ENCODE measurements at regions not wholly inside any gene's neighbourhood (a gene's known extent, or its start where the extent isn't known, plus 50 kb on each side); places are given as distances from the start of the nearest gene placed in this dataset.
A peak's percentile ranks its signal among the peaks of the same experiment; 100 is the strongest.

DNA sequence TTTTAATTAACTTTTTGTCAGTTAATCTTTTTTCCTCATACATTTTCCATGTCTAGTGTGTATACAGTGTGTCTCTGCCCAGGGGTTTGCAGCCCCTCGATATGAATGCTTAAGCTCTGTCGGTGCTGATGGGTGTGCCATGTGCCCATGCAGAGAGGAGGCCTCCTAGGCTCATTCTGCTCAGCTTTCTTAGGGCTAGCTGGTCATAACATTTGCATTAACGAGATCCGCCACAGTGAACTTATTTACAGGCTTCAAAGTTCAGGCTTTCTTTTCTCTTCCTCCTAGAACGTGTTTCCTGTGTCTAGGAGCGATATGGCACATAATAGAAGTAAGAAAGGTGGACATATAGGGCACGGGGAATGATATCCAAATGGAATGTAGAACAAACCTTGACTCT is 783.3 kb downstream of the PLCL1 start:
- ATAC-seq (no peak), DNase-seq (peak in 1 of 3 donors; percentile 32)
- H3K4me1 ChIP-seq: no peaks in the 10 kb centered on the region
- H3K9me3 ChIP-seq: no peaks in the 10 kb centered on the region
- no peak overlapping the region for H3K27ac ChIP-seq
- WGBS (ENCODE audit: insufficient coverage, low coverage, low lambda C conversion rate, missing lambda C conversion rate): 46% methylated on average over 7 of the region's 7 CpGs
- intact Hi-C loops (cut with DNase I): no loop called here
- H3K27me3 ChIP-seq: no peaks in the 10 kb centered on the region
- H3K36me3 ChIP-seq: no peaks in the 10 kb centered on the region
- no peak for TF ChIP-seq POLR2A (IDR thresholded peaks at IDR 0.05)
- TF ChIP-seq, protein P1, sequence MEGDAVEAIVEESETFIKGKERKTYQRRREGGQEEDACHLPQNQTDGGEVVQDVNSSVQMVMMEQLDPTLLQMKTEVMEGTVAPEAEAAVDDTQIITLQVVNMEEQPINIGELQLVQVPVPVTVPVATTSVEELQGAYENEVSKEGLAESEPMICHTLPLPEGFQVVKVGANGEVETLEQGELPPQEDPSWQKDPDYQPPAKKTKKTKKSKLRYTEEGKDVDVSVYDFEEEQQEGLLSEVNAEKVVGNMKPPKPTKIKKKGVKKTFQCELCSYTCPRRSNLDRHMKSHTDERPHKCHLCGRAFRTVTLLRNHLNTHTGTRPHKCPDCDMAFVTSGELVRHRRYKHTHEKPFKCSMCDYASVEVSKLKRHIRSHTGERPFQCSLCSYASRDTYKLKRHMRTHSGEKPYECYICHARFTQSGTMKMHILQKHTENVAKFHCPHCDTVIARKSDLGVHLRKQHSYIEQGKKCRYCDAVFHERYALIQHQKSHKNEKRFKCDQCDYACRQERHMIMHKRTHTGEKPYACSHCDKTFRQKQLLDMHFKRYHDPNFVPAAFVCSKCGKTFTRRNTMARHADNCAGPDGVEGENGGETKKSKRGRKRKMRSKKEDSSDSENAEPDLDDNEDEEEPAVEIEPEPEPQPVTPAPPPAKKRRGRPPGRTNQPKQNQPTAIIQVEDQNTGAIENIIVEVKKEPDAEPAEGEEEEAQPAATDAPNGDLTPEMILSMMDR (IDR thresholded peaks at IDR 0.05): no peak
- H3K4me3 ChIP-seq: no peak overlapping the region

DNA sequence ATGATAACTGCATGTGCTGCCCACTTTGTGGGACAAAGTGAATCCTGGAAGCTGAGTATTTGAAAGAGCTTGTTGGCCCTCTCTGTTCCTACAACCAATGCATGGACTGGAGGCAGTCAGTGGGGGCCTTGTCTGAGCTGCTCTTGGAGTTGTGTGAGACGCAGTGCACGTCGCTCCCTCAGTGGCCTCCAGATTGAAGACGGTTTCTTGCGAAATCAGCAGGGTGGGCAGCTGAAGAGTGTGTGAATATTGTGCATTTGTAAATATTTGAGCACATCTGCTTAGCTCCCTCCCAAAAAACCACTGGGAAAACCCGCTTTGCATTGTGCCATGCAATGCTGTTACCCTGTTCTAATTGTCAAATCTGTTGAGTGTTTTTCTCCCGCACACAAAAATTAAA is 782.8 kb downstream of the PLCL1 start:
- Histone ChIP-seq H3K4me3 (no peak overlapping the region), H3K36me3 (no peaks in the 10 kb centered on the region), H3K4me1 (no peaks in the 10 kb centered on the region), H3K27ac (no peak overlapping the region), H3K27me3 (no peaks in the 10 kb centered on the region), H3K9me3 (no peaks in the 10 kb centered on the region)
- peak in 1 of 3 donors; percentile 26 for DNase-seq
- no peak for ATAC-seq
- no peak for TF ChIP-seq POLR2A (IDR thresholded peaks at IDR 0.05)
- TF ChIP-seq, protein P1 (IDR thresholded peaks at IDR 0.05): no peak
- WGBS (ENCODE audit: insufficient coverage, low coverage, low lambda C conversion rate, missing lambda C conversion rate): 71% methylated on average over 4 of the region's 7 CpGs
- intact Hi-C loops (cut with DNase I): no loop called here

DNA sequence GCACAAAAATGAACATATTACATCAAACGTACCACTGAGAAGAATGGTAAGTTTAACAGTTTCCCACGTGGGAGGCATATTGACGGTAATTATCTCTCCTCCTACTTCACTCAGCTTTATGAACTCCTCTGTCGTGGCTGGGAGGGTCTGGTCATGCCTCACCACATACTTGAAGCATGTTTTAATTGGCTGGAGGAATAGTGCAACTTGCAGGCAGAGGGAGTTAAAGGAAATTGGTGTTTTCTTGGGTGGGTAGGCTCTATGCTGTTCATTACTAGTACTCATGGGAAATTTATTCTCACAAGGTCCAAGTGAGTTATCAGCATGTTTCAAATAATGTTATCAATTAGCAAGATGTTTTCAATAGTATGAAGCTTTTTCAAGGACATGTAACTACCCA is 767.0 kb downstream of the PLCL1 start:
- no peak for ATAC-seq
- Histone ChIP-seq H3K36me3 (no peaks in the 10 kb centered on the region), H3K27me3 (no peaks in the 10 kb centered on the region), H3K9me3 (no peaks in the 10 kb centered on the region), H3K4me3 (no peak overlapping the region), H3K4me1 (no peaks in the 10 kb centered on the region), H3K27ac (no peak overlapping the region)
- DNase-seq: no peak
- intact Hi-C loops (cut with DNase I): no loop called here
- 25% methylated on average over 4 of the region's 4 CpGs for WGBS (ENCODE audit: insufficient coverage, low coverage, low lambda C conversion rate, missing lambda C conversion rate)
- TF ChIP-seq POLR2A (IDR thresholded peaks at IDR 0.05): no peak
- TF ChIP-seq, protein P1 (IDR thresholded peaks at IDR 0.05): no peak

DNA sequence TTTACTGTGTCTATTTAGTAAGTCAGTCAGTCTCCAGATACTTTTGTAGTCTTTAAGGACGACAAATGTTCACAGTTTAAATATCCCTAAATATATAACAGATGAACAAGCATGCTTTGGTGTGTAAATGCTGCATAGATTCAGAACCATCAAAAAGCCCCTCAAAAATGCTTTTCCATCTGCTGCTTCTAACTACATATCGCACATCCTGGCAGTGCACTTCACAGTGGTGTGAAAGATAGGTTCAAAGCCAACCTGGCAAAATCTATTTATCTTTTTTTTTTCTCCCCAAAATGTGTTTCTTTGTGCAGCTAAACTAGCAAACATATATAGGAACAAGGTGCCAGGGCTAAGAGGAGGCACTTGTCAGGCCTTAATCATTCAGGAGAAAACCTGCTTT is 753.8 kb downstream of the PLCL1 start:
- Histone ChIP-seq H3K4me1 (no peaks in the 10 kb centered on the region), H3K36me3 (no peaks in the 10 kb centered on the region), H3K4me3 (no peak overlapping the region), H3K27me3 (no peaks in the 10 kb centered on the region), H3K27ac (no peak overlapping the region), H3K9me3 (peaks cover 0 to 6% (median 0%) of the 10 kb centered on the region in 4 donors)
- no peak for TF ChIP-seq POLR2A (IDR thresholded peaks at IDR 0.05)
- TF ChIP-seq, protein P1 (IDR thresholded peaks at IDR 0.05): no peak
- intact Hi-C loops (cut with DNase I): no loop called here
- no peak for ATAC-seq
- WGBS (ENCODE audit: insufficient coverage, low coverage, low lambda C conversion rate, missing lambda C conversion rate): 35% methylated on average over 2 of the region's 2 CpGs
- DNase-seq: no peak

DNA sequence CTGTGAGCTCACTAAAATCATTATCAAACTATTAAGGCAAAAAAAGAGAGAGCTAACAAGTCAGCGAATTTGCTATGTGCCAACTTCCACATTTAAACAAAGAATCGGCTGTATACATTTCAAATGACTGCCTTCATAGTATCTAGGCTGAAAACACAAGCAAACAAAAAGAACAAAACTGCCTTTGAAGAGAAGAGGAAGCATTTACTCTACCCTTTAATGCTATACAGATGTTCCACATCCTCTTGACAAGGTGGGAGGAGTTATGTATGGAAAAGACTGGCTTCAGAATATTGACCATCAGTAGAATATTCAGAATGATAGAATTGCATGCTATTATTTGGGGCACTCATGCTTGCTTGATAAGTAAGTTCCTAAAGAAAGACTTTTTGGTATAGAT is 741.7 kb downstream of the PLCL1 start:
- Histone ChIP-seq H3K36me3 (no peaks in the 10 kb centered on the region), H3K4me3 (no peak overlapping the region), H3K27me3 (no peaks in the 10 kb centered on the region), H3K4me1 (no peaks in the 10 kb centered on the region), H3K9me3 (no peaks in the 10 kb centered on the region), H3K27ac (no peak overlapping the region)
- DNase-seq (no peak), ATAC-seq (no peak)
- no peak for TF ChIP-seq POLR2A (IDR thresholded peaks at IDR 0.05)
- TF ChIP-seq, protein P1 (IDR thresholded peaks at IDR 0.05): no peak
- intact Hi-C loops (cut with DNase I): no loop called here
- 34% methylated on average over 2 of the region's 2 CpGs for WGBS (ENCODE audit: insufficient coverage, low coverage, low lambda C conversion rate, missing lambda C conversion rate)
